Upper lobe of right lung (tissue), 1 donor: ENCODE measurements at regions not wholly inside any gene's neighbourhood (a gene's known extent, or its start where the extent isn't known, plus 50 kb on each side); places are given as distances from the start of the nearest gene placed in this dataset.

Source experiments
- ATAC-seq: fragments of 200-7000 bp; cut with Tn5 transposase; one replicate; pipeline ENCODE4 v1.9.1; 2020; ENCODE audit warnings: mild to moderate bottlenecking, moderate library complexity
- DNase-seq: peaks from one replicate; pipeline ENCODE4 v3.0.0-alpha.2; 2020
- H3K27ac ChIP-seq: fragments of 200-600 bp; one replicate; pipeline ENCODE4 v1.8.0; 2022
- H3K27me3 ChIP-seq: fragments of 200-600 bp; one replicate; pipeline ENCODE4 v1.8.0; 2022; ENCODE audit warnings: mild to moderate bottlenecking
- H3K36me3 ChIP-seq: fragments of 200-600 bp; one replicate; pipeline ENCODE4 v1.8.0; 2022
- H3K4me1 ChIP-seq: fragments of 200-600 bp; one replicate; pipeline ENCODE4 v1.8.0; 2022
- H3K4me3 ChIP-seq: fragments of 200-600 bp; one replicate; pipeline ENCODE4 v1.8.0; 2022; ENCODE audit warnings: mild to moderate bottlenecking
- H3K9me3 ChIP-seq: fragments of 200-600 bp; one replicate; pipeline ENCODE4 v1.8.0; 2022
- intact Hi-C: fragments of 100-400 bp; cut with DNase I; formaldehyde crosslinking; loops from one replicate; pipeline ENCODE4 v1.11.0; 2022
- TF ChIP-seq, protein P1 (sequence below): fragments of 200-600 bp; IDR thresholded peaks from one replicate; pipeline ENCODE4 v1.8.0; 2022; ENCODE audit warnings: antibody characterized with exemption
- donor health status: DM: no; HTN: yes; CAD: no; lungs with severe emphysema.

DNA sequence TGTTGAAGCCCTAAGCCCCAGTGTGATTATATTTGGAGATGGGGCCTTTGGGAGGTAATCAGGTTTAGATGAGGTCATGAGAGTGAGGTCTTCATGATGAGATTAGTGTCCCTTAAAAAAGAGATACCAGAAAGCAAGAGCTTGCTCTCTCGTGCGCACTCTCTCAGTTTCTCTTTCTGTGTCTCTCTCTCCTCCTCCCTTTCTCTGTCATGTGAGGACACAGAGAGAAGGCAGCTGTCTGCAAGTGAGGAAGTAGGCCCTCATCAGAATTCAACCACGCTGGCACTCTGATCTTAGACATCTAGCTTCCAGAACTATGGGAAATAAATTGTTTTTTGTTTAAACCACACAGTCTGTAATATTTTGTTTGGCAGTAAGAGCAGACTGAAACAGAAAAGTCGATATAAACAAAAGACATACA lies 180.5 kb downstream of the IBTK start:
- ATAC-seq = peak; percentile 64
- TF ChIP-seq, protein P1, sequence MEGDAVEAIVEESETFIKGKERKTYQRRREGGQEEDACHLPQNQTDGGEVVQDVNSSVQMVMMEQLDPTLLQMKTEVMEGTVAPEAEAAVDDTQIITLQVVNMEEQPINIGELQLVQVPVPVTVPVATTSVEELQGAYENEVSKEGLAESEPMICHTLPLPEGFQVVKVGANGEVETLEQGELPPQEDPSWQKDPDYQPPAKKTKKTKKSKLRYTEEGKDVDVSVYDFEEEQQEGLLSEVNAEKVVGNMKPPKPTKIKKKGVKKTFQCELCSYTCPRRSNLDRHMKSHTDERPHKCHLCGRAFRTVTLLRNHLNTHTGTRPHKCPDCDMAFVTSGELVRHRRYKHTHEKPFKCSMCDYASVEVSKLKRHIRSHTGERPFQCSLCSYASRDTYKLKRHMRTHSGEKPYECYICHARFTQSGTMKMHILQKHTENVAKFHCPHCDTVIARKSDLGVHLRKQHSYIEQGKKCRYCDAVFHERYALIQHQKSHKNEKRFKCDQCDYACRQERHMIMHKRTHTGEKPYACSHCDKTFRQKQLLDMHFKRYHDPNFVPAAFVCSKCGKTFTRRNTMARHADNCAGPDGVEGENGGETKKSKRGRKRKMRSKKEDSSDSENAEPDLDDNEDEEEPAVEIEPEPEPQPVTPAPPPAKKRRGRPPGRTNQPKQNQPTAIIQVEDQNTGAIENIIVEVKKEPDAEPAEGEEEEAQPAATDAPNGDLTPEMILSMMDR = no peak
- H3K27me3 ChIP-seq = no peaks in the 10 kb centered on the region
- no peak overlapping the region for H3K27ac ChIP-seq
- H3K4me3 ChIP-seq = no peak overlapping the region
- intact Hi-C loops = no loop called here
- no peaks in the 10 kb centered on the region for H3K4me1 ChIP-seq
- H3K9me3 ChIP-seq = no peaks in the 10 kb centered on the region
- no peak for DNase-seq
- H3K36me3 ChIP-seq = no peaks in the 10 kb centered on the region

DNA sequence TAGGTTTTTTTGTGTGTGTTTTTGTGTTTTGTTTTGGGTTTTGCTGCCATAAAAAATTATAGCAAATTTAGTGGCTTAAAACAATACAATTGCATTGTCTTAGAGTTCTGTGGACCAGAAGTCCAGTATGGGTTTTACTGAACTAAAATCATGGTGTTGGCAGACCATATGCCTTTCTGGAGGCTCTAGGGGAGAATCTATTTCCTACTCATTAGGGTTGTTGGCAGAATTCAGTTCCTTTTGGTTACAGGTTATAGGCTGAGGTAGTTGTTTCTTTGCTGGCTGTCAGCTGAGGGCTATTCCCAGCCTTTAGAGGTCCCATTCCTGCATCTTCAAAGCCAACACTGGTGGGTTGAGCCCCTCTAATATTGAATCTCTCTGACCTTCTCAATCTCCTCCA lies 181.3 kb downstream of the IBTK start:
- intact Hi-C loops = no loop called here
- no peaks in the 10 kb centered on the region for H3K4me1 ChIP-seq
- ATAC-seq = no peak
- H3K36me3 ChIP-seq = no peaks in the 10 kb centered on the region
- no peaks in the 10 kb centered on the region for H3K9me3 ChIP-seq
- TF ChIP-seq, protein P1 = no peak
- H3K27me3 ChIP-seq = no peaks in the 10 kb centered on the region
- no peak overlapping the region for H3K4me3 ChIP-seq
- DNase-seq = no peak
- no peak overlapping the region for H3K27ac ChIP-seq

- Histone ChIP-seq H3K4me3 (no peak overlapping the region), H3K36me3 (no peaks in the 10 kb centered on the region), H3K4me1 (no peaks in the 10 kb centered on the region), H3K9me3 (no peaks in the 10 kb centered on the region), H3K27me3 (no peaks in the 10 kb centered on the region), H3K27ac (no peak overlapping the region)
- TF ChIP-seq, protein P1 = no peak
- ATAC-seq (no peak), DNase-seq (no peak)
- intact Hi-C loops = no loop called here
Measured at GRCh38 chr6:82063574-82063973, 184.0 kb downstream of the IBTK start.

DNA sequence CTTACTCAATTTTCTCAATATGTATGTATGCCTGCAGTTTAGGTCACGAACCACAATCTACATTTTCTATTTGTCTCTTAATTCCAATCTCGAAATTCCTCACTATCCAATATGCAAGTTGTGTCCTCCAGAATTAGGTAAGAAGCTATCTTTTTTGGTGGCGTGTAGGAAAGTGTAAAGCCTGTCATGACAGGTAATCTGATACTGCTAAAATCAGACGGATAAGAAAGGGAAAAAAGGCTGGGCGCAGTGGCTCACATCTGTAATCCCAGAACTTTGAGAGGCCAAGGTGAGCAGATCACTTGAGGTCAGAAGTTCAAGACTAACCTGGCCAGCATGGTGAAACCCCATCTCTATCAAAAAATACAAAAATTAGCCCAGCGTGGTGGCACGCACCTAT lies 185.3 kb downstream of the IBTK start:
- DNase-seq (no peak), ATAC-seq (no peak)
- H3K27me3 ChIP-seq = no peaks in the 10 kb centered on the region
- H3K36me3 ChIP-seq = no peaks in the 10 kb centered on the region
- no peak overlapping the region for H3K27ac ChIP-seq
- intact Hi-C loops = no loop called here
- H3K4me1 ChIP-seq = no peaks in the 10 kb centered on the region
- H3K4me3 ChIP-seq = no peak overlapping the region
- TF ChIP-seq, protein P1 = no peak
- H3K9me3 ChIP-seq = no peaks in the 10 kb centered on the region

DNA sequence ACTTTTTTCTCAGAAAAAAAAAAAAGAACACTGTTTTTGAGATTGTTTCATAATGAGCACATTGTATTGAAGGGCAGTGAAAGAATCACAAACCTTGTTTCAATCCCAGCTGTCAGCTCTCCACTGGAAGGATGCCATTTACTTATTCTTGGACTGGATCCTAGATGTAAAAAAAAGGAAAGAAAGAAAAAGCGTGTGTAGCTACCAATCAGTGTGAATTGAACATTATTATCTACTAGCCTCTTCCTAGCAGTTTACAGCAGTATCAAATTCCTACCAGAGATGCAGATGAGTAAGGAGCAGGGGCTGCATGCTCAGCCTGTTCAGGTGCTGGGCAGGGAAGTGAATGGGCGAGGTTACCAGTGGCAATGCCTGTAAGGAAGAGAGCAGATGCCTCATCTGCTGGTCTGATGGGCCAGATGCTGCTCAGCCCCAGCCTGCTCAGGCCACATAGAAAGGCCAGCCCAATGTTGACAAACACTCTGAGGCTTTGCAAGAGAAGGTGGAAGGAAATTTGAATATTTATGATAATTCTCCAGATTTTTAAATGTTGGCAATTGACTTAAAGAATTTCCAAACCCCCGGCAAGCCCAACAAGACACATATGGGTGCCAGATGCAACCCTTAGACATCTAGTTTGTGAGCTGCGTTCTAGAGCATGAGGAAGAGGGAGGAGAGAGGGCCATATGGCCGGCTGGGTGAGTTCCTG lies 189.5 kb downstream of the IBTK start:
- Histone ChIP-seq H3K27ac (no peak overlapping the region), H3K27me3 (no peaks in the 10 kb centered on the region), H3K4me1 (no peaks in the 10 kb centered on the region), H3K9me3 (no peaks in the 10 kb centered on the region), H3K36me3 (no peaks in the 10 kb centered on the region), H3K4me3 (no peak overlapping the region)
- intact Hi-C loops = no loop called here
- ATAC-seq = no peak
- DNase-seq = no peak
- TF ChIP-seq, protein P1 = no peak

DNA sequence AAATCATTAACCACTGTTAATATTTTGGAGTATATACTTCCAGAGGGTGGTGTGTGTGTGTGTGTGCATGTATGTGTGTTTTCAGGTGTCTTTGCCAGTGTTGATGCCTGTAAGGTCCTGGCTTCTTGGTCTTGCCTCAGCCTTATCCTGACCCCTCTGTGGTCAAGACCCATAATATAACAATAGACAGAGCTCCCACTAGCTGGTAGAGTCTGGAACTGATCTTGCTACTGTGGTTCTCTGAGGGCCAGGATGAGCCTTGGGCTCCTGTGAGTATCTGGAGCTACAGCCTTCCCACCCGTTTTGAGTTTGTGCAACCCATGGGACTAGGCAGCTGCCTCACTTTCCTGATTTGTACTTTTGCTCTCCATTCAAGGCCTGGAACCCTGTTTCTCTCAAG lies 191.0 kb downstream of the IBTK start:
- intact Hi-C loops = no loop called here
- TF ChIP-seq, protein P1 = no peak
- ATAC-seq = no peak

More for the DNA sequence above, 191.0 kb downstream of the IBTK start:
- Histone ChIP-seq H3K27ac (no peak overlapping the region), H3K9me3 (no peaks in the 10 kb centered on the region), H3K27me3 (no peaks in the 10 kb centered on the region), H3K4me3 (no peak overlapping the region), H3K4me1 (no peaks in the 10 kb centered on the region), H3K36me3 (no peaks in the 10 kb centered on the region)
- DNase-seq = no peak
